ENCODE measurements at regions not wholly inside any gene's neighbourhood (a gene's known extent, or its start where the extent isn't known, plus 50 kb on each side); places are given as distances from the start of the nearest gene placed in this dataset.

DNA sequence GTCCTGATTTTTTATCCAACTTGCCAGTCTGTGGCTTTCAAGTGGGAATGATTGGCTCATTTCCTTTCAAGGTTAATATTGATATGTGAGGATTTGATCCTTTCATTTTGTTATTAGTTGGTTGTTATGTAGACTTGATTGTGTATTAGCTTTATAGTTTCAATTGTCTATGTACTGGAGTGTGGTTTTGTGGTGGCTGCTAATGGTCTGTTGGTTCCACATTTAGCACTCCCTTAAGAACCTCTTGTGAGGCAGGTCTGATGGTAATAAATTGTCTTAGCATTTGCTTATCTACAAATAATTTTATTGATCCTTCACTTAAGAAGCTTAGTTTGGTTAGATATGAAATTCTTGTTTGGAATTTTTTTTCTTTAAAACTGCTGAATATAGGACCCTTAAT, 190.6 kb downstream of the CPXCR1 start:
- ChIA-PET CTCF (no interaction called here), POLR2A (no interaction called here)
- H3K4me3 ChIP-seq (replicated peaks in 1 of 3; ENCODE audit: insufficient read depth in 1 of 3, low read depth in 1 of 3, low read length in 3 of 3): no peak overlapping the region
- no peaks in the 10 kb centered on the region for H3K79me2 ChIP-seq (ENCODE audit: control insufficient read depth, insufficient read depth, low read length)
- no peak overlapping the region for H3K9ac ChIP-seq (replicated peaks; ENCODE audit: extremely low read depth, insufficient read depth, low read length)
- FAIRE-seq (no peak), DNase-seq (ENCODE audit: low read depth, low spot score) (no peak)
- no peak overlapping the region for H3K4me2 ChIP-seq (ENCODE audit: insufficient read depth, low read length)
- H4K20me1 ChIP-seq (replicated peaks; ENCODE audit: control insufficient read depth, extremely low read depth, insufficient read depth, low read length): no peaks in the 10 kb centered on the region
- H3K9me3 ChIP-seq (replicated peaks; ENCODE audit: control insufficient read depth, insufficient read depth, low read length): no peaks in the 10 kb centered on the region
- no peak overlapping the region for H2AFZ ChIP-seq (ENCODE audit: low read depth, low read length)
- no peaks in the 10 kb centered on the region for H3K9me1 ChIP-seq (replicated peaks; ENCODE audit: control insufficient read depth, extremely low read depth, insufficient read depth, low read length)
- no peaks in the 10 kb centered on the region for H3K4me1 ChIP-seq (ENCODE audit: control insufficient read depth, extremely low read depth, insufficient read depth, low read length)
- H3K36me3 ChIP-seq (ENCODE audit: control insufficient read depth in 2 of 2, extremely low read depth in 1 of 2, insufficient read depth in 2 of 2, low read length in 2 of 2): no peaks in the 10 kb centered on the region
- intact Hi-C loops (cut with micrococcal nuclease): no loop called here
- no peak overlapping the region for H3K27ac ChIP-seq (ENCODE audit: insufficient read depth, low read depth, low read length)
- no TSS peak for BruUV-seq (replicated peaks)
- no peaks in the 10 kb centered on the region for H3K27me3 ChIP-seq (ENCODE audit: control insufficient read depth in 2 of 2, insufficient read depth in 2 of 2, low read length in 2 of 2)
- dilution Hi-C loops (cut with MboI; ENCODE audit: extremely low pct_ligation_motif_present, low sequenced_read_pairs): no loop called here
- TF ChIP-seq MYC (IDR thresholded peaks at IDR 0.05; ENCODE audit: low read depth, low read length) (no peak), POLR2A (IDR thresholded peaks at IDR 0.05; ENCODE audit: low read depth, low read length) (no peak), FOS (IDR thresholded peaks at IDR 0.05; ENCODE audit: borderline replicate concordance, insufficient read depth, low read length) (no peak), JUN (IDR thresholded peaks at IDR 0.05; ENCODE audit: borderline replicate concordance, insufficient read depth, insufficient read length, low read depth) (no peak), GATA2 (IDR thresholded peaks at IDR 0.05; ENCODE audit: insufficient read depth, insufficient read length, low read depth, low read length) (no peak), EZH2 (IDR thresholded peaks at IDR 0.05; ENCODE audit: borderline replicate concordance, low read depth, low read length, severe bottlenecking) (no peak), POLR2AphosphoS5 (IDR thresholded peaks at IDR 0.05; ENCODE audit: insufficient read depth, low read depth, low read length) (no peak)
- TF ChIP-seq, protein P1, sequence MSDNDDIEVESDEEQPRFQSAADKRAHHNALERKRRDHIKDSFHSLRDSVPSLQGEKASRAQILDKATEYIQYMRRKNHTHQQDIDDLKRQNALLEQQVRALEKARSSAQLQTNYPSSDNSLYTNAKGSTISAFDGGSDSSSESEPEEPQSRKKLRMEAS (IDR thresholded peaks at IDR 0.05; ENCODE audit: insufficient read depth, insufficient read length): no peak
- TF ChIP-seq, protein P2, sequence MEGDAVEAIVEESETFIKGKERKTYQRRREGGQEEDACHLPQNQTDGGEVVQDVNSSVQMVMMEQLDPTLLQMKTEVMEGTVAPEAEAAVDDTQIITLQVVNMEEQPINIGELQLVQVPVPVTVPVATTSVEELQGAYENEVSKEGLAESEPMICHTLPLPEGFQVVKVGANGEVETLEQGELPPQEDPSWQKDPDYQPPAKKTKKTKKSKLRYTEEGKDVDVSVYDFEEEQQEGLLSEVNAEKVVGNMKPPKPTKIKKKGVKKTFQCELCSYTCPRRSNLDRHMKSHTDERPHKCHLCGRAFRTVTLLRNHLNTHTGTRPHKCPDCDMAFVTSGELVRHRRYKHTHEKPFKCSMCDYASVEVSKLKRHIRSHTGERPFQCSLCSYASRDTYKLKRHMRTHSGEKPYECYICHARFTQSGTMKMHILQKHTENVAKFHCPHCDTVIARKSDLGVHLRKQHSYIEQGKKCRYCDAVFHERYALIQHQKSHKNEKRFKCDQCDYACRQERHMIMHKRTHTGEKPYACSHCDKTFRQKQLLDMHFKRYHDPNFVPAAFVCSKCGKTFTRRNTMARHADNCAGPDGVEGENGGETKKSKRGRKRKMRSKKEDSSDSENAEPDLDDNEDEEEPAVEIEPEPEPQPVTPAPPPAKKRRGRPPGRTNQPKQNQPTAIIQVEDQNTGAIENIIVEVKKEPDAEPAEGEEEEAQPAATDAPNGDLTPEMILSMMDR (IDR thresholded peaks at IDR 0.05; ENCODE audit: extremely low read depth in 1 of 2, insufficient read depth in 1 of 2, low read depth in 1 of 2, low read length in 2 of 2): no peak
